ENCODE measurements at regions not wholly inside any gene's neighbourhood (a gene's known extent, or its start where the extent isn't known, plus 50 kb on each side); places are given as distances from the start of the nearest gene placed in this dataset.

DNA sequence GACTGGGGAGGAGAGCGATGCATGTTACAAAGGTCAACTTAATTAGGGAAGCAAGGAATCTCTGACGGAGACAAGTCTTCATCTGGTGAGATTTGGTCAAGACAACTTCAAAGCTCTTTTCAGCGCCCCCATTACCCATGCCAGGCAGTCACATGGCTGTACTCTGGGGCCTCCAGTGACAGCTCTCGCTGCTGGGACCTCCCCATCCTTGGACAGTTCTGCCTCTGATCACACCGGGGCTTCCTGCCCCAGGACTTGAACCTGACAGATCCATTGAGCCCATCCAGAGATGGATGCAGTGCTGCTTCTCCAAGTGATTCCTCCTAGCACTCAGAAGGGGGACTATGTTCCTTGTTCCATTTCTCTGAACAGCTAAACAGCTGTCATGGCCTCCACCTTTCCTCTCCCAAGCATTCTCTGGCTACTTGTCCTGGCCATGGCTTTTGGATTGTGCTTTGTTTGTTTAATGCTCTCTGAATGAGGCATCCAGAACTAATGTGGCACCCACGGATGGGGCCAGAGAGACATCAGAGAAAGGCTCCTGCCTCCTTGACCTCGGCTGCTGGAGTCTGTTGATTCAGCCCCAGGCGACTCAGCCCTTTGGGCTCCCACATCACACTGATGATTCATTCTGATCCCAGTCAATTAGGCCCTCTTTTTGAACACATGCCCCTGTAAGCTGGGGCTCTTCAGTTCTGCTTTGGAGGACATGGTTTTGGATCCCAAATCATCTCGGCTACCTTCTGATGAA lies 122.1 kb upstream of the ADAMTS16 start:
- H3K4me3 ChIP-seq, result no peak overlapping the region
- no peaks in the 10 kb centered on the region for H3K36me3 ChIP-seq
- H3K9ac ChIP-seq (ENCODE audit: low read depth in 2 of 2, low read length in 2 of 2), result no peak overlapping the region
- intact Hi-C loops (cut with DNase I), result no loop called here
- no peak overlapping the region for H3K27ac ChIP-seq
- H3K9me3 ChIP-seq, result no peaks in the 10 kb centered on the region
- no peaks in the 10 kb centered on the region for H3K4me1 ChIP-seq
- TF ChIP-seq, protein P1, sequence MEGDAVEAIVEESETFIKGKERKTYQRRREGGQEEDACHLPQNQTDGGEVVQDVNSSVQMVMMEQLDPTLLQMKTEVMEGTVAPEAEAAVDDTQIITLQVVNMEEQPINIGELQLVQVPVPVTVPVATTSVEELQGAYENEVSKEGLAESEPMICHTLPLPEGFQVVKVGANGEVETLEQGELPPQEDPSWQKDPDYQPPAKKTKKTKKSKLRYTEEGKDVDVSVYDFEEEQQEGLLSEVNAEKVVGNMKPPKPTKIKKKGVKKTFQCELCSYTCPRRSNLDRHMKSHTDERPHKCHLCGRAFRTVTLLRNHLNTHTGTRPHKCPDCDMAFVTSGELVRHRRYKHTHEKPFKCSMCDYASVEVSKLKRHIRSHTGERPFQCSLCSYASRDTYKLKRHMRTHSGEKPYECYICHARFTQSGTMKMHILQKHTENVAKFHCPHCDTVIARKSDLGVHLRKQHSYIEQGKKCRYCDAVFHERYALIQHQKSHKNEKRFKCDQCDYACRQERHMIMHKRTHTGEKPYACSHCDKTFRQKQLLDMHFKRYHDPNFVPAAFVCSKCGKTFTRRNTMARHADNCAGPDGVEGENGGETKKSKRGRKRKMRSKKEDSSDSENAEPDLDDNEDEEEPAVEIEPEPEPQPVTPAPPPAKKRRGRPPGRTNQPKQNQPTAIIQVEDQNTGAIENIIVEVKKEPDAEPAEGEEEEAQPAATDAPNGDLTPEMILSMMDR (IDR thresholded peaks at IDR 0.05), result no peak
- no peaks in the 10 kb centered on the region for H3K27me3 ChIP-seq
- DNase-seq, result no peak

DNA sequence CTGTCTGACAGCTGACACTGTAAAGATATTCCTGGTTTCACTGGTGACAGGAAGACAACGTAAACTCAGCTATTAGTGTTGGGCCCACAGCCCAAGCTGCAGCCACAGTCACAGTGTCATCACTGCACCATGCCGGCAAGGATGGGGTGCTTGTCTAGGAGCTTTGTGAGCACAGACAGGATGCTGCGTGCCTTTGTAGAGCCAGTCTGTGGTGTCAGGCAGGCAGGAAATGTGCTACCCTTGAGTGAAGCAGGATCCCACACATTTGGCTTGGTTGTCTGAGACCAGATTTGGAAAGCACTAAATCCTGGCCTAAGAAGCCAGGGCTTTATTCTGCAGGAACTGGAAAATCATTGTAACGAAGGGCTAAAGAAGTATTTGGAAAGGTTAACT lies 121.6 kb upstream of the ADAMTS16 start:
- TF ChIP-seq, protein P1 (IDR thresholded peaks at IDR 0.05), result no peak

DNA sequence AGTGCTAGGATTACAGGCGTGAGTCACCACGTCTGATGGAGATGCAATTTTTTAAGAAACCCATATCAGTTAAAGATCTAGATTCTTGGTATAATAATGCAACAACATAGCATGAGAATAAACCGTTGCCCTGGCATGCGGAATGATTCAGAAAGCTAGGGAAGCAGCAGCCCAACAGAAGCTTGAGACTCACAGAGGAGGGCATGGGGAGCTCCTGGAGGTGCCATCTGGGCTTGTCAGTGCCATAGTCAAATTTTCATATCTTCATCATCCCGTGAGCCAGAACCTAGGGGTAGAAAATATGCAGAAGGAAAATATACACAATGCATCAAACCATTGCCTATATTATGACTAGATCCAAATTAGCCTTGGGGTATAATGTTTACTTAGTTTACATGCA lies 118.7 kb upstream of the ADAMTS16 start:
- H3K36me3 ChIP-seq, result no peaks in the 10 kb centered on the region
- DNase-seq, result no peak
- H3K27ac ChIP-seq, result no peak overlapping the region
- intact Hi-C loops (cut with DNase I), result no loop called here
- no peaks in the 10 kb centered on the region for H3K27me3 ChIP-seq
- H3K9ac ChIP-seq (ENCODE audit: low read depth in 2 of 2, low read length in 2 of 2), result no peak overlapping the region
- no peaks in the 10 kb centered on the region for H3K9me3 ChIP-seq
- H3K4me1 ChIP-seq, result no peaks in the 10 kb centered on the region
- TF ChIP-seq, protein P1 (IDR thresholded peaks at IDR 0.05), result no peak
- no peak overlapping the region for H3K4me3 ChIP-seq

More for the DNA sequence above, 121.6 kb upstream of the ADAMTS16 start:
- Histone ChIP-seq H3K9me3 (no peaks in the 10 kb centered on the region), H3K36me3 (no peaks in the 10 kb centered on the region), H3K27ac (no peak overlapping the region), H3K9ac (ENCODE audit: low read depth in 2 of 2, low read length in 2 of 2) (no peak overlapping the region), H3K27me3 (no peaks in the 10 kb centered on the region), H3K4me3 (no peak overlapping the region), H3K4me1 (no peaks in the 10 kb centered on the region)
- no peak for DNase-seq
- intact Hi-C loops (cut with DNase I), result no loop called here

DNA sequence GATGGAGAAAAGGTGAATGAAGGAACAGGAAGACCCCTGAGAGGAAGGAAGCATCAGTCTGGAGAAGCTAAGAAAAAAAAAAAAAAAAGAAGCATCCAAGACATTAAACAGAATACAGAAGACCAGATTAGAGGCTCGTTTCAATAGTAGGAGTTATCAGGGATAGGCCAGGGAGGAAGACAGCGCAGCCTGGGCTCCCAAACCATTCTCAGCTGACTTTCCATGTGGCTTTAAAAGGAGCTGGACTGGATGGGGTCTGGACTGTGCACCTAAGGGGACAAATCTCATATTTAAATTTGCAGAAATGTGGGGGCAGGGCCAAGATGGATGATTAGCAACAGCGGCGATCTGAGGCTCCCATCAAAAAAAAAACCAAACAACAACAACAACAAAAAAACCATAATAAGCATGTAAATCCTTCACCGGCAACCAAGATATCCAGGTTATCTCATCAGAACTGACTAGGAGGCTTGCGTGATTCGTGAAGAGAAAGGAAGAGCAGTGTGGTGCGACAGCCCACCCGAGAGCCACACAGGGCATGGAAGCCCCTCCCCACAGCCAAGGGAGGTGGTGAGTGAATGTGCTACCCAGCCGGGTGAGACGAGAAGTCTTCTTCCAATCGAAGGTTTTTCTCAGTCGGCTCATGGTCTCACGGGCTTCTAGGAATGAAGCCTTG lies 114.9 kb upstream of the ADAMTS16 start:
- DNase-seq, result no peak
- Histone ChIP-seq H3K9me3 (no peaks in the 10 kb centered on the region), H3K9ac (ENCODE audit: low read depth in 2 of 2, low read length in 2 of 2) (no peak overlapping the region), H3K27ac (no peak overlapping the region), H3K4me3 (no peak overlapping the region), H3K27me3 (no peaks in the 10 kb centered on the region), H3K4me1 (no peaks in the 10 kb centered on the region), H3K36me3 (no peaks in the 10 kb centered on the region)
- TF ChIP-seq, protein P1 (IDR thresholded peaks at IDR 0.05), result no peak
- intact Hi-C loops (cut with DNase I), result no loop called here

DNA sequence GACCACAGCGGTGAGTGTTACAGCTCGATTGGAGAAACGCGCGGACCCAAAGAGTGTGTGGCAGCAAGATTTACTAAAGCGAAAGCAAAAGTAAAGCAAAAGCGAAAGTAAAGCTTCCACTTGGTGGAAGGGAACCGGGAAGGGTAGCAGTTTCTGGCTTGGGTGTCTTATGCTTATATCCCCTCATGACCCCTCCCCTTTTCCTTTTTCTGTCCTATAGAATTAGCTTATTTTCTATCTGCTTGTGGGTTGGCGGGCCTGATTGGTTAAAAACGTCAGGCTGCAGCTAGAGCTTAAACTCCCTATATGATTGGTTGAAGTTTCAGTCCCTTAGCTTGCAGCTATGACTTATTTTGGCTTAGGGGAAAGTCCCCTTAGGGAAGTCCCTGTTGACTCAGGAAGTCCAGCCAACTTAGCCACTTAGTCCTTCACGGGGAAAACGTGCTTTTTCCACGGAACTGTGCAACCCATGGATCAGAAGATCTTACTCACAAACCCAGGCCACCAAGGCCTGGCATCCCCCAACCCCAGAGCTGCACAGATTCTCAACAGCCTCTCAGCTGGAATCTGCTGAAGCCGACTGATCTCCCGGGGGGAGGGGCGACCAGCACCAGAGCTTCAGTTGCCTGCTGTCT lies 114.2 kb upstream of the ADAMTS16 start:
- TF ChIP-seq, protein P1 (IDR thresholded peaks at IDR 0.05), result no peak
- no peak overlapping the region for H3K27ac ChIP-seq
- H3K4me1 ChIP-seq, result no peaks in the 10 kb centered on the region
- no peak for DNase-seq
- intact Hi-C loops (cut with DNase I), result no loop called here
- H3K9me3 ChIP-seq, result no peaks in the 10 kb centered on the region
- no peak overlapping the region for H3K9ac ChIP-seq (ENCODE audit: low read depth in 2 of 2, low read length in 2 of 2)
- H3K4me3 ChIP-seq, result no peak overlapping the region
- no peaks in the 10 kb centered on the region for H3K27me3 ChIP-seq
- H3K36me3 ChIP-seq, result no peaks in the 10 kb centered on the region

All from colonic mucosa (tissue), 4 donors.